EH (cell line): ENCODE measurements at regions not wholly inside any gene's neighbourhood (a gene's known extent, or its start where the extent isn't known, plus 50 kb on each side); places are given as distances from the start of the nearest gene placed in this dataset.
"Not testable (repeated sequence)": the region's sequence is repeated elsewhere in the genome, so short reads cannot be mapped to it uniquely, and the experiment has no call there.

ENCODE experiments used
- DNase-seq: peaks from one replicate; pipeline ENCODE4 v3.0.0-alpha.2; 2015; ENCODE audit warnings: low read depth

- DNase-seq, result not testable (repeated sequence)
These were observed 88.5 kb upstream of the RANBP6 start for GRCh38 chr9:6103911-6104310.

- DNase-seq, result peak; percentile 79
These were observed 87.0 kb upstream of the RANBP6 start for GRCh38 chr9:6102336-6102987.

DNA sequence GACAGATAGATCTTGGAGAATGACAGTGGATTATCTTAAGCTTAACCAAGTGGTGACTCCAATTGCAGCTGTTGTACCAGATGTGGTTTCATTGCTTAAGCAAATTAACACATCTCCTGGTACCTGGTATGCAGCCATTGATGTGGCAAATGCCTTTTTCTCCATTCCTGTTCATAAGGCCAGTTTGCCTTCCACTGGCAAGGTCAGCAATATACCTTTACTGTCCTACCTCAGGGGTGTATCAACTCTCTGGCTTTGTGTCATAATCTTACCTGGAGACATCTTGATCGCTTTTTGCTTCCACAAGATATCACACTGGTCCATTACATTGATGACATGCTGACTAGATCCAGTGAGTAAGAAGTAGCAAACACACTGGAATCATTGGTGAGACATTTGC, 86.3 kb upstream of the RANBP6 start:
- DNase-seq, result not testable (repeated sequence)

DNA sequence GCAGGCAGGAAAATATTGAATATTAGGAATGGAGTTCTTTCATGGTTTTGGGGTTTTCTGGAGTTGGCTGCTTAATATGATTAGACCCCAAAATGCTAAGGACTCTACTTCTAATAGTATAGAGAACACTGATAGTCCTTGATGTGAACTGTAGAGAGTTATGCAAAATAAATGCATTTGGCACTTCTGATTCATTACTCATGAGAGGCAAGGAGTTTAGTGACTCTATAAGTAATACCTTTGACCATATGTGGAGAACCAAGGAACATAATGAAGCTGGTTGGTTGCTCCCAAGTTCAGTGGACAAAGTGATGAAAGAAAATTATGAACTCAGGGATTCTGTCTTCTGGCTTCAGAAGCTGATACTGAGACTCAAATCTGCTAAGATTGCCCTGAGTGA, 83.9 kb upstream of the RANBP6 start:
- DNase-seq, result not testable (repeated sequence)

DNA sequence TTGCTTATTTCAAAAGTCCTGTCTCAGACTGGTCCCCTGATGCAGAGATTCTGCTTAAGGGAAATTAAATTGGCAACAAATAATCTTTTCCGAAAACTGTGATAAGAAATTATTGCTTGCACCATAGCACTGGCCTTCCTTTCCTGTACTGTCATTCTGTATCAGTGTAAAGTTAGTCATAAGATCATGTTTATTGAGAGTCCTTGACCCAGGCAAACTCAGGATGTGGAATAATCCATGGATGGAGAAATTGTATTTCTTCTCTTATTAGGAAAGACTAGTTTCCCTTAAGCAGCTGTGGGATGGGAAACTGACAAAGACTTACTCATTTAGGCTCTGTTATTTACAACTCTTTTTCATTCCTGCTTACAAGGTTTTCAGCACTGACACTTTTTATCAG, 83.0 kb upstream of the RANBP6 start:
- no peak for DNase-seq

- peak; percentile 53 for DNase-seq
These were observed 81.4 kb upstream of the RANBP6 start for GRCh38 chr9:6096821-6097220.

DNA sequence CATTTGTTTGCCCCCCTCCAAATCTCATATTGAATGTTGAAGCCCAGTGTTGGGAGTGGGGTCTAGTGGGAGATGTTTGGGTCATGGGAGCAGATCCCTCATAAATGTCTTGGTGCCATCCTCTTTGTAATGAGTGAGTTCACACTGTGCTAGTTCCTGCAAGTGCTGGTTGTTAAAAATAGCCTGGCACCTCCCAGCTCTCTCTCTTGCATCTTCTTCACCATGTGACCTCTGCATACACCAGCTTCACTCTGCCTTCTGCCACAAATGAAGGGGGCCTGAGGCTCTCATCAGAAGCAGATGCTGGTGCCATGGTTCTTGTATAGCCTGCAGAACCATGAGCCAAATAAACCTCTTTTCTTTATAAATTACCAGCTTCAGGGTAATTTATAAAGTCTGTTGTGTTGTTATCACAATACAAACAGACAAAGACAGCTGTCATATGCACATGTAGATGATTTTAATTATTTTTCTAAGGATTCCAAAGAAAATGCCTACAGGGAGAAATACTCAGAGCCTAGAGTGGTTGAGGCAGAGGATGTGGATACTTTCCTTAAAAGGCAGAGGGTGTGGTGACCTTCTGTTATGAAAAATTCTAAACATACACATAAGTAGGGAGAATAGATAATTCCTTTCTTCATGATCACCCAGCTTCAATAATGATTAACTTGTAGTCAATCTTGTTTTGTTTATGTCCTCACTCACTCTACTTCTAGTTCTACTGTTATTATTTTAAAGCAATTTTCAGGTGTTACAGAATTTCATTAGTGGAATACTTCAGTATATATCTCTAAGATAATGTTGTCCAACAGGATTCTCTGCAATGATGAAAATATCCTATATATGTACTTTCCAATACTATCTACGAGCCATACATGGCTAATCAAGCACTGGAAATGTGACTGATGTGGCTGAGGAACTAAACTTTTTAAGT, 75.1 kb upstream of the RANBP6 start:
- no peak for DNase-seq

GRCh38 chr9:6089300-6089699, 73.9 kb upstream of the RANBP6 start:
- no peak for DNase-seq

DNA sequence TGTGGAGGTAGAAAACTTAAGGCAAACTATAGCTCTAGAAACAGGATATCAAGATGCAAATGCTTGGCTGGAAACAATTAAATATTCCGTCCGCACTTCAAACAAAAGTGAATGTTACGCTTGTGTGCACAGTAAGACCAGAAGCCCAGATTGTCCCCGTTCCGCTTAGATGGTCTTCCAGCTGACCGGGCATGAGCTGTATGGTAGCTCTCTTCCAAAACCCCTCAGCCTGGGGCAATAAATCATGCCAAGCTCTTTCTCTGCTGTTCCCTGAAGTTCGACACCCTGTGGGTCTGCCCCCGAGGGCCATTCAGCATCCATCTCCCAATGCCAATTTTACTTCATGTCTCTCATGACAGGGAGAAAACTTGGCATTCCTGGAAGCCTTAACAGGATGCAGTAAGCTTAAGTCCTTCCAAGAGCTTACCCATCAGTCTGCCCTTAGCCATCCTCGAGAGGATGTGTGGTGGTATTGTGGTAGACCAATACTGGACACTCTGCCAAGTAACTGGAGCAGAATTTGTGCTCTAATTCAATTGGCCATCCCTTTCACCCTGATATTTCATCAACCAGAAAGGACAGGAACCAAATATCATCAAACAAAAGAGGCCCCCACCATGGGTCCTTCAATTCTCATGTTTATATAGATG, 70.7 kb upstream of the RANBP6 start:
- DNase-seq, result no peak

- peak; percentile 89 for DNase-seq
These were observed 64.8 kb upstream of the RANBP6 start for GRCh38 chr9:6080154-6080716.

- no peak for DNase-seq
These were observed 64.0 kb upstream of the RANBP6 start for GRCh38 chr9:6079386-6079785.

DNA sequence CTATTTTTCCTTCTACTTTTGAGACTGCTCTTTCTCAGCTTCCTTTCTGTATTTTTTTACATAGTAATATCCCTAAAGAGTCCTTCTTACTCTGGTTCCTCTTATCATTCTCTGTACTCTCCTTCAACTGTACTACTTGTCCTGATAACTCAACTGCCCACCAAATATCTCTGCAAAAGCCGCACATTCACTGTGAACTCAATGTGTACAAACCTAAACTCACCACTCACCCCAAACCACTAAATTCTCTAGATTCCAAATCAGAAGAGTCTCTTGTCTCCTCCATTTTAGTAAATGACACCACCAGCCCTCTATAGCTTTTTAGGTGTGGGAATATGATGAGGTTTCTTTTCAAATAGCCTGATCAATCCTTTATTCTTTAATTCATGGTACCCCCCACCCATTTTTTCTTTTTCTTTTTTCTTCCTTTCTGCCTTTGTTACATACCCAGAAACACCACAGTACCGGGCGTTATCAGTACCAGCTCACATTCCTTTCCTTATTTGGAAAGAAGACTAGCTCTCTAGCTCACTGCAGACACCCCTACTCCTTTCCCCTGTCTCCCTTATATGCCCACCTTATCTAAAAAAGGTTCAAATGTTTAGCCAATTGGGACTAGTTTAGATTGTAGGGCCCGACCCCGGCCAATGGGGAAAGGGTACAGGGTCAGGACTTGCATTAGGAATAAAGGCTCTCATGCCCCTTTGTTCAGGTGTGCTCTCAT, 63.1 kb upstream of the RANBP6 start:
- DNase-seq, result no peak

GRCh38 chr9:6076851-6077250, 61.4 kb upstream of the RANBP6 start:
- no peak for DNase-seq

- no peak for DNase-seq
These were observed 58.3 kb upstream of the RANBP6 start for GRCh38 chr9:6073731-6074130.

DNA sequence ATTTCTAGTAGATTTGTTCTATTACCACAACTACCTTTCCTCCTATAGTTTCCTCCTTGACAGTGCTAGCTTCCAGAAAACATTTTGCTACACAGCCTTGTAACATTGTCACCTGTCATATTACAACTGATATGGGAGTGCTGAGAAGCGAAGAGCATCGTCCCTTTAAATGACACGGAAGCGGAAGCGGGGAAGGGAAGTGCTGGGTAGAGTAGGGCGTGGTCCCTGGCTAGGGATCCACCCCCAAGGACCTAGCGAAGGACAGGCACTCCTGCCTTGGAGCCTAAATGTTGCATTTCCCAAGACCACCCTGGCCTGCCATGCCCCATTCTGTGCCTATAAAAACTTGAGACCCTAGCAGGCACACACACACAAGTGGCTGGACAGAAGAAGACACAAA, 57.4 kb upstream of the RANBP6 start:
- DNase-seq, result no peak

DNA sequence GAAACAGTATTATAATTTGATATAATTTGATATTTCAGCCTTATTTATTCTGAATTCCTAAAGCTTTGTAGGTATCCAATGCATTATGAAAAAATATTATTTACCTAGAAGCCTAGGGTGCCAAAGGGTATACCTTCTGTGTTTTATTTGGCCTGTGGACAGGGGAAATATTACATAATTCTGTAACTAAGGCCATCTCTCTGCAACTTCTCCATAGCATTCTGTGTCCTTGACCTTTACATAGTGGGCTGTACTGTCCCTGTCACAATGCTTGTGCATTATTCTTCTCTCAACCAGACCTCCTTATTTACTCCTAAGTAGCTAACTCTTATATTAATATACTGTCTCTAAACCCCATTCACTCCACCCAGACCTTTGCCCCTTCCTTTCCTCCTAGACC, 57.0 kb upstream of the RANBP6 start:
- no peak for DNase-seq

GRCh38 chr9:6068983-6069382, 53.6 kb upstream of the RANBP6 start:
- no peak for DNase-seq

DNA sequence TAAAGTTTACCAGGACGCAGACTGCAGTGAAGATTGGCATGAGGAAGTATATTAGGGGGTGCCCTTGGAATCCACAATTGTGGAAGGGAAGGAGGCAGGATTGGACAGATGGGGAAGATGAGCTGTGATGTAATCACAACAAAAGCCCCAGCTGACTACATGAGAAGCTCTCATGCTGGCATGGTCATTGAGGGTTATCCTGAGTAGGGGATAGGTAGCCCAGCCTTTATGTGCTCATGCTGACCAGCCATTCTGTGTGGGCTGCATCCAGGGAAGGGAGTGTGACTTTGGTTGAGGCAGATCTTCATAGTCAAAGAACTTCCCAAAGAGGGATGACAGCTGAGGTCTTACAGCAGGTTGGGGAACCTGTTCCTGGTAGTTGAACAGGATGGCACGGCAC, 52.0 kb upstream of the RANBP6 start:
- DNase-seq, result no peak
